GM18508 (cell line): ENCODE measurements at regions not wholly inside any gene's neighbourhood (a gene's known extent, or its start where the extent isn't known, plus 50 kb on each side); places are given as distances from the start of the nearest gene placed in this dataset.
"Not testable (repeated sequence)": the region's sequence is repeated elsewhere in the genome, so short reads cannot be mapped to it uniquely, and the experiment has no call there.

Source experiments
- ATAC-seq: cut with Tn5 transposase; IDR thresholded peaks from one replicate; pipeline ENCODE4 v1.9.1; 2021; ENCODE audit warnings: moderate number of reproducible peaks; ENCODE audit not compliant: insufficient read depth, unreplicated experiment

GRCh38 chr1:88517499-88517898 lies 166.6 kb upstream of the PKN2 start:
- not testable (repeated sequence) for ATAC-seq

GRCh38 chr1:88519156-88519555 lies 164.9 kb upstream of the PKN2 start:
- no peak for ATAC-seq

GRCh38 chr1:88523854-88524528 lies 160.1 kb upstream of the PKN2 start:
- no peak for ATAC-seq

GRCh38 chr1:88526456-88526855 lies 157.6 kb upstream of the PKN2 start:
- no peak for ATAC-seq

GRCh38 chr1:88528792-88529191 lies 155.3 kb upstream of the PKN2 start:
- no peak for ATAC-seq

- no peak for ATAC-seq
Observed at GRCh38 chr1:88529581-88529980, 154.5 kb upstream of the PKN2 start.

- no peak for ATAC-seq
Observed at GRCh38 chr1:88530246-88530645, 153.8 kb upstream of the PKN2 start.

GRCh38 chr1:88537787-88538186 lies 146.3 kb upstream of the PKN2 start:
- ATAC-seq: no peak

- ATAC-seq: no peak
Observed at GRCh38 chr1:88538222-88538899, 145.7 kb upstream of the PKN2 start.

- no peak for ATAC-seq
Observed at GRCh38 chr1:88540255-88540654, 143.8 kb upstream of the PKN2 start.

- ATAC-seq: no peak
Observed at GRCh38 chr1:88541596-88541995, 142.5 kb upstream of the PKN2 start.

GRCh38 chr1:88544195-88544594 lies 139.9 kb upstream of the PKN2 start:
- no peak for ATAC-seq

- ATAC-seq: no peak
Observed at GRCh38 chr1:88549536-88549935, 134.5 kb upstream of the PKN2 start.

- ATAC-seq: no peak
Observed at GRCh38 chr1:88552226-88552625, 131.8 kb upstream of the PKN2 start.

- no peak for ATAC-seq
Observed at GRCh38 chr1:88557014-88557413, 127.1 kb upstream of the PKN2 start.

GRCh38 chr1:88560621-88561020 lies 123.5 kb upstream of the PKN2 start:
- ATAC-seq: no peak

GRCh38 chr1:88562991-88563390 lies 121.1 kb upstream of the PKN2 start:
- no peak for ATAC-seq

GRCh38 chr1:88566615-88567387 lies 117.3 kb upstream of the PKN2 start:
- ATAC-seq: no peak

- ATAC-seq: no peak
Observed at GRCh38 chr1:88571506-88571905, 112.6 kb upstream of the PKN2 start.

GRCh38 chr1:88579598-88579997 lies 104.5 kb upstream of the PKN2 start:
- ATAC-seq: no peak

GRCh38 chr1:88581703-88582102 lies 102.4 kb upstream of the PKN2 start:
- no peak for ATAC-seq
